Activated naive CD4-positive, alpha-beta T cell treated with anti-CD3 and anti-CD28 coated beads, Interleukin-2, amount 50 U/mL, for 24 hours (primary cell): ENCODE measurements at regions not wholly inside any gene's neighbourhood (a gene's known extent, or its start where the extent isn't known, plus 50 kb on each side); places are given as distances from the start of the nearest gene placed in this dataset.

ENCODE experiments used
- H3K27ac Mint-ChIP-seq: one replicate; pipeline ENCODE4 v1.8.0; 2021; ENCODE audit warnings: mild to moderate bottlenecking, mixed read lengths
- H3K27me3 Mint-ChIP-seq: one replicate; pipeline ENCODE4 v1.8.0; 2021; ENCODE audit warnings: mixed read lengths
- H3K36me3 Mint-ChIP-seq: one replicate; pipeline ENCODE4 v1.8.0; 2021; ENCODE audit warnings: mixed read lengths
- H3K4me1 Mint-ChIP-seq: one replicate; pipeline ENCODE4 v1.8.0; 2021; ENCODE audit warnings: mixed read lengths
- H3K4me3 Mint-ChIP-seq: one replicate; pipeline ENCODE4 v1.8.0; 2021; ENCODE audit warnings: mild to moderate bottlenecking, mixed read lengths
- H3K9me3 Mint-ChIP-seq: one replicate; pipeline ENCODE4 v1.8.0; 2021; ENCODE audit warnings: mixed read lengths

DNA sequence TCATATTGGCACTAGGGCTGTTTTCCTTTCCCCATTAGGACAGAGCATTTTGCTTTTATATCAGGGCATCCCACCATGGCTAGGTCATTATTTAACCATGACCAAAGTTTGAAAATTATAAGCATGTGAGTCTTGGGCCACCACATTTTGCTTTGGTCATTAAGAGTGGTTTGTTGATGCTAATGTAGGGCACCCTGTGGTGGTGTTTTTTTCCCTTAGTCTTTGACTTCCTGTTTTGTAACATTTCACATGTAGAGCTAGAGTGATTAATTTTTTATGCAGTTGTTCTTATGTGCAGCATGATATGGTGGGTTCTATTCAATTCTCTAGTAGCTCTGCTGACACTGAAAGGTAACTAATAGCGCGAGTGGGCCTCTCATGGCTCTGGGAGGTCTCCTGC lies 249.6 kb upstream of the ROBO1 start:
- H3K9me3 Mint-ChIP-seq: peaks cover 5% of the 10 kb centered on the region
- H3K27me3 Mint-ChIP-seq: no peaks in the 10 kb centered on the region
- no peaks in the 10 kb centered on the region for H3K4me1 Mint-ChIP-seq
- no peak overlapping the region for H3K4me3 Mint-ChIP-seq
- H3K36me3 Mint-ChIP-seq: no peaks in the 10 kb centered on the region
- H3K27ac Mint-ChIP-seq: no peak overlapping the region

DNA sequence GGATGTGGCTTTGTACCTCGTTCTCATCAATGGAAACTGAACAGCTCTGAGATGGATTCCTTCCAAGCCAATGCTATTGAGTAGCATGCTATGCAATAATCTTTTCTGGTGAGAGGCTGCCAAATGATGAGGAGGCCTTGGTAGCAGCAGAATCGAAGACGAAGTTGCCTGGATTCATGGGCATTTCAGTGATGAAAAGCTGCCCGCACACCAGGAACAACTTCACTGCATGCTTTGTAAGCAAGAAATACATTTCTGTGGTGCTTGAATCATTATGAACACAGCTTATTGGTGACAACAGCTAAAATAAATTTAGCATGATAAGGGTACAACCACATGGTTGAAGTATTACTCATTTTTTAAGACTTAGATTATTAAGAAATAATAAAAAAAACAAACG lies 246.8 kb upstream of the ROBO1 start:
- Mint-ChIP-seq H3K4me3 (no peak overlapping the region), H3K36me3 (no peaks in the 10 kb centered on the region), H3K4me1 (no peaks in the 10 kb centered on the region), H3K27ac (no peak overlapping the region), H3K27me3 (no peaks in the 10 kb centered on the region), H3K9me3 (no peaks in the 10 kb centered on the region)

DNA sequence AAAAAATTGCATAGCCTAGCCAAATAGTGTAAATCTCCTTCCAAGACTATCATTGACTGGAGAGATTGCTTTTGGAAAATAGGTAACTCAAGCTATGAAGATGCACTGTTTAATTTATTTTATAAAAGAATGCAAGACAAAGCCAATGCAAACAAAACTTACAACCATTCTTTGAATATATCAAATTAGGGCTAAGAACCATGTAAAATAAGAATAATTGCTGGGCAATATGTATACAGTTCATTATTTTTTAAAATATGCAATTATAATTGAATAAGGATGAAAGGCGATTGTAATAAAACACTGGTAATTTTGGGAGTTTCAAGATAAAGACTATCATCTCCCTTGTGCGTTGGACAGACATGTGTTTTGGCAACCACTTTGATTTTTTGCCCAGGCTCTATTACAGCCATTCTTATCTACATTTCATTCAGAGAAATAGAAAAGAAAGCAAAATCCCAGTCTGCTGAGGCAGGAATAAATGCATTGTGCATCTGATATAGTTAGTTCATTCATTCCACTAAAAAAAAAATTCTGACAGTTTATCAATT lies 242.3 kb upstream of the ROBO1 start:
- Mint-ChIP-seq H3K27me3 (no peaks in the 10 kb centered on the region), H3K36me3 (no peaks in the 10 kb centered on the region), H3K9me3 (no peaks in the 10 kb centered on the region), H3K27ac (no peak overlapping the region), H3K4me1 (no peaks in the 10 kb centered on the region), H3K4me3 (no peak overlapping the region)

DNA sequence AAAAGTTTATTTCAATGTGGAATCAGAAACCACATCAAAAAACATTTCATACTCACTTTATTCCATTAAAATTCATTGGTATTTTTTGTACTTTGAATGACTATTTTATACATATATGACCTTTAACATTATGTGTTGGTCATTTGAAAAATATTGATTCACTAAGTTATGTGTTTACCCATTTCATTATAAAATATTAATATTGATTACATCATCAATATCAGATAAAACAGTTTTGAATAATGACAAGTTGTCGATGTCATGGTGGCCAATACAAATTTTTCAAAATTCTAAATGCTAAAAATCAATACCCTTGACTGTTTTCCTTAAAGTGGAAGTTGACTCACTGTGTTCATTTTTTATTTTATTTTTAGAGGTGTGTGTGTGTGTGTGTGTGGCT lies 239.7 kb upstream of the ROBO1 start:
- Mint-ChIP-seq H3K9me3 (no peaks in the 10 kb centered on the region), H3K27ac (no peak overlapping the region), H3K4me3 (no peak overlapping the region)

DNA sequence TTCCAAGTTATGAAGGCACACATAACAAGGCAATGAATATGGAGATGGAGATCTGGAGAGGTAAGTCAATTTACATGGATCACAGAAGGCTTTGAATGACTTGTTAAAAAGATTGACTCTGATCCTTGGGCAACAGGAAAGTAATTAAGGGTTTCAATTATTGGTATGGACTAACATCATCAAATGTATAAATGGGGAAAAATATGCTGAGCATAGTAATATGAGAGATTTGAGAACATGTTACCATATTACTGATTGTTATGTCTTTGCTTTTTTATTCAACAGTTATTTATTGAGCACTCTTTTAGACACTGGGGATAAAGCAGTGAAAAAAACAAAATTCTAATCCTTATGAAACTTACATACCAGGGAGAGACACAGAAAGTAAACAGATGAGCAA lies 238.5 kb upstream of the ROBO1 start:
- no peaks in the 10 kb centered on the region for H3K4me1 Mint-ChIP-seq
- H3K36me3 Mint-ChIP-seq: no peaks in the 10 kb centered on the region
- H3K27me3 Mint-ChIP-seq: no peaks in the 10 kb centered on the region
- no peak overlapping the region for H3K4me3 Mint-ChIP-seq
- no peak overlapping the region for H3K27ac Mint-ChIP-seq
- H3K9me3 Mint-ChIP-seq: no peaks in the 10 kb centered on the region

More for the DNA sequence above, 239.7 kb upstream of the ROBO1 start:
- Mint-ChIP-seq H3K36me3 (no peaks in the 10 kb centered on the region), H3K27me3 (no peaks in the 10 kb centered on the region), H3K4me1 (no peaks in the 10 kb centered on the region)

DNA sequence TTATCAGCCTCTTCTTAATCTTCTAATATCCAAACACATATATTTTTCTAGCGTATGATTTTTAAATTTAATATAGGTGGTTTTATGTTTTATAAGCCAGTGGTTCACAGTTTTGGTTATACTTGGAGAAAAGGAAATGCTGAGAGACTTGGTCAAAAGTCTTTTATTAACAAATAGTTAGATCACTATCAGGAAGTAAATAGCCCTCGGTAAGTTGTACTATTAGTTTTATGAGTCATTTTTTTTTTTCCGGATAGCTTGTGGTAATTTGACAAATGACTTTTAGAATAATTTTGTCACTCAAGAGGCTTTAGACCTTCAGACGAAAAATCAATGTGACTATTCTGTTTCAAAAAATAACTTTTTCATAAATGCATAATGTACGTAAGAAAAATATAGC lies 232.2 kb upstream of the ROBO1 start:
- Mint-ChIP-seq H3K4me1 (no peaks in the 10 kb centered on the region), H3K27me3 (no peaks in the 10 kb centered on the region), H3K27ac (no peak overlapping the region), H3K4me3 (no peak overlapping the region), H3K9me3 (peaks cover 5% of the 10 kb centered on the region), H3K36me3 (no peaks in the 10 kb centered on the region)

DNA sequence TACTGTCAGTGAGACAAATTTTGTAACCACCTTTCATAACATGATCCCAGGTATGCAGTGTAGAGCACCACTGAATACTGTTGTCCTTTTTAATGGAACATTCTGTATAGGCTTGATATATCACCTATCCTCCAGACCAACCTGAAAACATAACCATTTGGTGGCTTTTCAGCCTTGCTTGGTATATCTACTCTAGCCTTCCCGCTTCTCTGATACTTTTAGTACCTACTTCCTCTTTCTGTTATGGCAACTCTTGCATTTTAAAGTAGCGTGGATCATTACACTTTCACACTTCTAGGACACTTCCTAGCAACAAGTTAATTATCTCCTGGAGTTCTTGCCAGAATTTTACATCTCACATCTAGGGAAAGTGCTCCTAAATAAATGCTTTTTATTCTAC lies 226.6 kb upstream of the ROBO1 start:
- no peak overlapping the region for H3K27ac Mint-ChIP-seq
- H3K4me1 Mint-ChIP-seq: no peaks in the 10 kb centered on the region
- H3K4me3 Mint-ChIP-seq: no peak overlapping the region
- peaks cover 13% of the 10 kb centered on the region for H3K9me3 Mint-ChIP-seq
- no peaks in the 10 kb centered on the region for H3K27me3 Mint-ChIP-seq
- H3K36me3 Mint-ChIP-seq: no peaks in the 10 kb centered on the region

DNA sequence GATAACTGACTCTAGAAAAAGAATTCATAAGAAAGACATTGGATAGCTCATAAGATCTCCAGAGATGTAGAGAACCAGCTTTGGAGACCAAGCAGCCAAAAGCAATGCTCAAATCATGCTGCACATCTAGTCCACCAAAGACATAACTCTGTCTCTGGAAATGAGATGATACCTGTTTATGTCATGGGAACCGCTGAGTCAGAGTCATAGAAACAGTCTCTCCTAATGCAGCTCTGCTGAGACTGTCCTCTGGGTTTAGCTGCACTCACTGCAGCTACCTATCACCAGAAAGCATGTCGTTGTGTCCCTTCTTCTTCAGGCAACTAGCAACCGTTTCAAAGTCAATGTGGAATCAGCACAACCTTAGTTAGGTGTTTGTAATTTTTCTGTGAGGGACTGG lies 218.5 kb upstream of the ROBO1 start:
- Mint-ChIP-seq H3K27ac (no peak overlapping the region), H3K9me3 (peaks cover 13% of the 10 kb centered on the region), H3K4me3 (no peak overlapping the region), H3K36me3 (no peaks in the 10 kb centered on the region), H3K27me3 (no peaks in the 10 kb centered on the region), H3K4me1 (no peaks in the 10 kb centered on the region)

DNA sequence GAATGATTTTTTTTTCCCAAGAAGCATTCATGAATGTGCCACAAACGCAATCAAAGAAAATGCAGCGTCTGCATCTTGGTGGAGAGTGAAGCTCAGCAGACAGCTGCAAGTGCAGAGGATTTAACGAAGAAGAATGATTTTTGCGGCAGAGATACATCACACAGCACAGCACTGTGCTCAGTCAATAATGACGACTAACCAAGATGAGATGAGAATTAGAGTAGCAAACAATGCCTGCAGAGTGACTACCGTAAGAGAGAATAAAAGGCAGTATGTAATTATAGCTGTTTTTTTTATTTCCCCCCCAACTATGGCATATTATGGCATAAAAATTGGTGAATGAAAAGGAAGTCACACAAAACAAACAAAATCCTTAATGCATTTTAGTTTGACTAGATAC lies 218.0 kb upstream of the ROBO1 start:
- no peaks in the 10 kb centered on the region for H3K27me3 Mint-ChIP-seq
- H3K36me3 Mint-ChIP-seq: no peaks in the 10 kb centered on the region
- no peak overlapping the region for H3K27ac Mint-ChIP-seq
- peaks cover 13% of the 10 kb centered on the region for H3K9me3 Mint-ChIP-seq
- no peak overlapping the region for H3K4me3 Mint-ChIP-seq
- H3K4me1 Mint-ChIP-seq: no peaks in the 10 kb centered on the region

DNA sequence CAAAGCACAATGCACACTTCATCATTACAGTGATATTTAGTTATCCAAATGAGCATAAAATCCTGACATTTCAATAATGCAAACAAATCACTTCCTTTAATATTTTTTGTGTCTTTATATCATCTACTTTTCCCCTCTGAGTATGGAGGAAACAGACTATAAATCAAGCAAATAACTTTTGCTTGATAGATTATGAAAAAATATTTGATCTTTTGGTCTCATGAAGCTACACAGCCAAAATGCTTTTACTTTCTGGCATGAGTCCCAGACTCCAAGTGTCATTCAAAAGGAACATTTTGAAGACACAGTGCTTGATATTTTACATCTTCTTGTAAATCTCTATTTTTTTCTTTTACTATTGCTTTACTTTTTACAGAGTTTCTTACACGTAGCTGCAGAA lies 215.3 kb upstream of the ROBO1 start:
- Mint-ChIP-seq H3K27ac (no peak overlapping the region), H3K9me3 (peaks cover 17% of the 10 kb centered on the region), H3K4me3 (no peak overlapping the region), H3K4me1 (no peaks in the 10 kb centered on the region), H3K36me3 (no peaks in the 10 kb centered on the region), H3K27me3 (no peaks in the 10 kb centered on the region)

DNA sequence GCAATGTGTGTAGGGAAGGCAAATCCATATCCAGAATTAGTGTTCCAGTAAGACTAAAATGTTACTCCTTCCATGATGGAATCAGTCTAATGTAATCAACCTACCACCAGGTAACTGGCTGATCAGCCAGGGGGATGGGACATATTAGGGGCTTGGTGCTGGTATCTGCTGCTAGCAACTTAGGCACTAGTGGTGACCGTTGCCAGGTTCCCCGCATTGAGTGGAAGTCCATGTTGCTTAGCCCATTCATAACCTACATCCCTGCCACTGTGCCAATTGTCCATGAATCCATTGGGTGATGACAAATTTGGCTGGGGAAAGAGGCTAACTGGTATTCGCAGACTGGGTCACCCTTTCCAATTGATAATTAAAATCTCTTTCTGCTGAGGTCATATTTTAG lies 212.2 kb upstream of the ROBO1 start:
- no peaks in the 10 kb centered on the region for H3K27me3 Mint-ChIP-seq
- no peaks in the 10 kb centered on the region for H3K4me1 Mint-ChIP-seq
- no peak overlapping the region for H3K4me3 Mint-ChIP-seq
- no peak overlapping the region for H3K27ac Mint-ChIP-seq
- peaks cover 20% of the 10 kb centered on the region for H3K9me3 Mint-ChIP-seq
- H3K36me3 Mint-ChIP-seq: no peaks in the 10 kb centered on the region

DNA sequence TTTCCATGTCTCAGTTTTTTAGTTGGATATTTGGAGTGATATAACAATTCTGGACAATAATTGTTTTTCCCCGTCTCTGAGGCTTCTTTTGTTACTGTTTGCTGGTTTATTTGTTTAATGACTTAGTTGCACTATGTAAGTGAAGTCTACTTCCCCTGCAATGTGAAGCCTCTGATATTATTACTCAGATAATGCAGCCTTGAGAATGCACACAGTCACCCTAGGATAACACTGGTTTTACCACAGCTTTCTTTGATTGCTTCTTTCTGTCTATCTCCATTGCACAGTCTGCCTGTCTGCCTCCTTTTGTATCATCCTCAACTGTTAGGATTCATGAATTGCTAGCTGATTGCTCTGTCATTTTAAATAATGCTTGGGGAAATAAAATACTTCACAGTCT lies 208.7 kb upstream of the ROBO1 start:
- no peaks in the 10 kb centered on the region for H3K36me3 Mint-ChIP-seq
- no peaks in the 10 kb centered on the region for H3K27me3 Mint-ChIP-seq
- H3K4me1 Mint-ChIP-seq: no peaks in the 10 kb centered on the region
- H3K4me3 Mint-ChIP-seq: no peak overlapping the region
- H3K9me3 Mint-ChIP-seq: peaks cover 16% of the 10 kb centered on the region
- no peak overlapping the region for H3K27ac Mint-ChIP-seq

DNA sequence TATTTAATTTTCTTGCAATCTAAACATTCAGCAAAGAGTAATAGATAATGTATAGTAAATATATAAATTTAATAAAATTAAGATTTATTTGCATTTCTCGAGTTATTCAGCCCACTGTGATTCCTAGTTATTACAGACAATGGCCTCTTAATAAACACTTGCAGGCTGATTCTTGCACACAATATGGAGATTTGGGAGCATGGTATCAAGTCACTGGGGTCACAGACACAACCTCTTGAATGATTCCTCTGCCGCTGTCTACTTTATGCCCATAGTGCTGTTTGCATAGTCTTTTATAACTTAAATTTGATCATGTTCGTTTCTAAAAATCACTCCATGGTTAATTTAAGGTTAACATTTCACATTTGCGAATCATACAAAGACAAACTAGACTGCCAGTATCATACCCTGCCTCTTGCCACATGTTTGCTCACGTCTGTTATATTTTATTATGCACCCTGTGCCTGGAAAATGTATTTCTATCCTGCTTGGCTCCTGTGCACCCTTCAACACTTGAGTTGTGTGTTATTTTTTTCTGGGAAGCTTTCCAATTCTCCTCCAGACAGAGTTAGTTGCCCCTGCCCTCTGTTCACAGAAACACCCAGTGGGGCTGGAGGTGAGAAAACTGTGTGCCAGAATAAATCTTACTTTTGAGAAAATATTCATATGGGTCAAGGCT lies 206.3 kb upstream of the ROBO1 start:
- Mint-ChIP-seq H3K27ac (no peak overlapping the region), H3K4me1 (no peaks in the 10 kb centered on the region), H3K9me3 (peaks cover 17% of the 10 kb centered on the region), H3K27me3 (no peaks in the 10 kb centered on the region), H3K36me3 (no peaks in the 10 kb centered on the region), H3K4me3 (no peak overlapping the region)

DNA sequence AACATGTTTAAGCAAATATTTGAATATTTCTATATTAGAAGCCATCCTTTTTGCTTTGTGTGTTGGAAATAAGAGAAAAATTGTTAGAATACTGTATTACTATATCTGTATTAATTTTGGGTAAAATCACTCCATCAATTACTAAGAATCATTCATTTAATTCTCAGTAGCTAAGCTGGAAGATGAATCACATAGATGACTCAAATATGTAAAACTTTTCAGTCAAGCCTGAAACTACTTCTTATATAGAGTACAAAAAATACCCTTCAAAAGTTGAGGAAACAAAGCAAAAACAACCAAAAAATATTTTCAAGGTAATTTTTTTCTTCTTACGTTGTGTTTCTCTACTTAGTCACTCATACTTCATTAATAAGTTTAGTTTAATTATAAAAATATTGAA lies 205.7 kb upstream of the ROBO1 start:
- Mint-ChIP-seq H3K36me3 (no peaks in the 10 kb centered on the region), H3K4me3 (no peak overlapping the region), H3K9me3 (peaks cover 16% of the 10 kb centered on the region), H3K27me3 (no peaks in the 10 kb centered on the region), H3K4me1 (no peaks in the 10 kb centered on the region), H3K27ac (no peak overlapping the region)

DNA sequence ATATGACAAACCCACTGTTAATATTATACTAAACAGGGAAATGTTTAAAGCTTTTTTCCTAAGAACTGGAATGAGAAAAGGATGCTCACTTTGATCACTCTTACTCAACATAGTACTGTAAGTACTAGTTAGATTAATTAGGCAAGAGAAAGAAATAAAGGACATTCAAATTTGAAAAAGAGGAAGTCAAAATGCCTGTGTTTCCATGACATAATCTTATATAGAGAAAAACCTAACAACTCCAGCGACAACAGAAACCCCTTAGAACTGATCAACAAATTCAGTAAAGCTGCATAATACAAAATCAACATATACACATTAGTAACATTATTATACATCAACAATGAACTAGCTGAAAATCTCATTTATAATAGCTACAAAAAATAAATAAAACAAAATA lies 200.6 kb upstream of the ROBO1 start:
- Mint-ChIP-seq H3K4me3 (no peak overlapping the region), H3K36me3 (no peaks in the 10 kb centered on the region), H3K27me3 (no peaks in the 10 kb centered on the region), H3K9me3 (peaks cover 6% of the 10 kb centered on the region), H3K27ac (no peak overlapping the region), H3K4me1 (no peaks in the 10 kb centered on the region)

DNA sequence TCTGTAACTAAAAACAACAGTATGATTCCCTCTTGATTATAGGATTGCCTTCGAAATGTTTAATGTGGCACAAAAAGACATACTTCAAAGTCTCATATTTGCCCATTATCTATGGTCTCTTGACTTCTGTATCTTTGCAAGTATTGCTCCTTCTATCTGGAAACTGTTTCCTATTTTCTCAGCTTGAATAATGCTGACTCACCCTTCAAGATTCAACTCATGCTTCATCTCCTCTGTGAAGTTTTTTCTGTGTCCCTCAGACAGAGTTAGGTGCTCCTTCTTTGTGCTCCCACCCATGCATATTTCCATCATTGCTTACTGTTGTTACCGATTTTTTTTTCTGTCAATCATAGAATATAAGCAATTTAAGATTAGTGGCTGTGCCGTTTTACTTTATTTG lies 192.8 kb upstream of the ROBO1 start:
- Mint-ChIP-seq H3K36me3 (no peaks in the 10 kb centered on the region), H3K9me3 (peaks cover 5% of the 10 kb centered on the region), H3K27ac (no peak overlapping the region), H3K4me3 (no peak overlapping the region), H3K27me3 (no peaks in the 10 kb centered on the region), H3K4me1 (no peaks in the 10 kb centered on the region)

DNA sequence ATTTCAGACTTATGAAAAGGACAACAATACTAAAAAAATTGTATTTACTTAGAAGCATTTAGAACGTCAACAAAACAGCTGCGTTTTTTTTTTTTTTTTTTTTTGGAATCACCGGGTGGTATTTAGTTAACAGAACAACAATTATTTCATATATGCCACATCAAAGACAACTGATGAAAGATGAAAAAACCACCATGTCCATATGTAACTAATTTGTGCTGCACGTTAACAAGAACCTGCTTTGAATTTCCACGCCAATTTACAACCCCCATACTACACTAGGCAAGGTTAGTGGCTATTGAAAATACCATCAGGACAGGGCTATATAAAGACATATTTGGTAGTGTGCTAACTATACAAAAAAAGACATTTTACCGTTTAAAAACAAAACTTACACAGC lies 189.3 kb upstream of the ROBO1 start:
- no peak overlapping the region for H3K27ac Mint-ChIP-seq
- H3K27me3 Mint-ChIP-seq: no peaks in the 10 kb centered on the region
- H3K9me3 Mint-ChIP-seq: peaks cover 5% of the 10 kb centered on the region
- no peaks in the 10 kb centered on the region for H3K36me3 Mint-ChIP-seq
- H3K4me1 Mint-ChIP-seq: no peaks in the 10 kb centered on the region
- no peak overlapping the region for H3K4me3 Mint-ChIP-seq
